Breast epithelium (tissue), 4 donors: ENCODE measurements at regions not wholly inside any gene's neighbourhood (a gene's known extent, or its start where the extent isn't known, plus 50 kb on each side); places are given as distances from the start of the nearest gene placed in this dataset.

Experiments
- DNase-seq, 2 donors: peaks; one replicate each; pipeline ENCODE4 v3.0.0-alpha.2; 2019; ENCODE audit warnings: low spot score in 2 of 2
- H3K27ac ChIP-seq, 2 donors: fragments of 200-600 bp; sonication (generic) in 1 of 2; one replicate each; pipeline ENCODE4 v1.5.1; 2016 to 2019; ENCODE audit warnings: mild to moderate bottlenecking in 1 of 2
- H3K27me3 ChIP-seq, 2 donors: fragments of 200-600 bp; sonication (generic) in 1 of 2; one replicate each; pipeline versions ENCODE4 v1.5.1 to v1.6.0; 2017 to 2019; ENCODE audit warnings: control low read depth in 1 of 2, mild to moderate bottlenecking in 1 of 2
- H3K36me3 ChIP-seq: fragments of 200-600 bp; one replicate; pipeline ENCODE4 v1.5.1; 2019
- H3K4me1 ChIP-seq, 2 donors: fragments of 200-600 bp; sonication (generic); one replicate each; pipeline ENCODE4 v1.5.1; 2016 to 2019; ENCODE audit warnings: control low read depth in 1 of 2
- H3K4me3 ChIP-seq, 3 donors: fragments of 200-600 bp; sonication (generic); 1 replicate in 2 of 3; 2 replicates in 1 of 3; pipeline ENCODE4 v1.5.1; 2016 to 2019; ENCODE audit warnings: mild to moderate bottlenecking in 3 of 3, moderate library complexity in 2 of 3
- H3K9me3 ChIP-seq, 2 donors: fragments of 200-600 bp; sonication (generic) in 1 of 2; one replicate each; pipeline ENCODE4 v1.5.1; 2016 to 2019; ENCODE audit warnings: control low read depth in 1 of 2
- CTCF ChIP-seq, 3 donors: fragments of 450-650 bp; IDR thresholded peaks; one replicate each; pipeline ENCODE4 v1.5.1; 2016 to 2017; ENCODE audit warnings: antibody characterized with exemption in 3 of 3, mild to moderate bottlenecking in 3 of 3, moderate library complexity in 3 of 3
- POLR2A ChIP-seq: fragments of 450-650 bp; IDR thresholded peaks from one replicate; pipeline ENCODE4 v1.6.1; 2016; ENCODE audit warnings: antibody characterized with exemption, mild to moderate bottlenecking, moderate library complexity
- POLR2AphosphoS5 ChIP-seq, 3 donors: sonication (generic); formaldehyde crosslinking; IDR thresholded peaks; one replicate each; pipeline ENCODE4 v1.6.1; 2017; ENCODE audit warnings: antibody characterized with exemption in 3 of 3
- intact Hi-C: fragments of 100-400 bp; cut with DNase I; formaldehyde crosslinking; loops from one replicate; pipeline ENCODE4 v1.15.1; 2023; ENCODE audit warnings: low total_unique reads

- H3K36me3 ChIP-seq: no peaks in the 10 kb centered on the region
- intact Hi-C loops: no loop called here
- no peaks in the 10 kb centered on the region for H3K27me3 ChIP-seq
- no peaks in the 10 kb centered on the region for H3K9me3 ChIP-seq
- no peak for TF ChIP-seq POLR2AphosphoS5 (IDR thresholded peaks at IDR 0.05)
- TF ChIP-seq CTCF (IDR thresholded peaks at IDR 0.05): no peak
- no peak for TF ChIP-seq POLR2A
- DNase-seq: no peak
- no peaks in the 10 kb centered on the region for H3K4me1 ChIP-seq
- no peak overlapping the region for H3K4me3 ChIP-seq
- H3K27ac ChIP-seq: no peak overlapping the region
These were observed 189.7 kb upstream of the HDAC9 start for GRCh38 chr7:18305866-18306265.

- Histone ChIP-seq H3K27ac (no peak overlapping the region), H3K4me1 (no peaks in the 10 kb centered on the region), H3K27me3 (no peaks in the 10 kb centered on the region), H3K9me3 (no peaks in the 10 kb centered on the region), H3K36me3 (no peaks in the 10 kb centered on the region), H3K4me3 (no peak overlapping the region)
- DNase-seq: no peak
- intact Hi-C loops: no loop called here
- no peak for TF ChIP-seq POLR2A
- TF ChIP-seq POLR2AphosphoS5 (IDR thresholded peaks at IDR 0.05): no peak
These were observed 188.9 kb upstream of the HDAC9 start for GRCh38 chr7:18306696-18307095.

GRCh38 chr7:18308938-18309337 lies 186.6 kb upstream of the HDAC9 start:
- Histone ChIP-seq H3K27me3 (no peaks in the 10 kb centered on the region), H3K36me3 (no peaks in the 10 kb centered on the region), H3K4me1 (no peaks in the 10 kb centered on the region), H3K9me3 (no peaks in the 10 kb centered on the region), H3K27ac (no peak overlapping the region), H3K4me3 (no peak overlapping the region)
- TF ChIP-seq POLR2AphosphoS5 (IDR thresholded peaks at IDR 0.05): no peak
- TF ChIP-seq POLR2A: no peak
- no peak for TF ChIP-seq CTCF (IDR thresholded peaks at IDR 0.05)
- intact Hi-C loops: no loop called here
- DNase-seq: no peak

- DNase-seq: no peak
- H3K36me3 ChIP-seq: no peaks in the 10 kb centered on the region
- TF ChIP-seq POLR2A (no peak), CTCF (IDR thresholded peaks at IDR 0.05) (no peak), POLR2AphosphoS5 (IDR thresholded peaks at IDR 0.05) (no peak)
- no peak overlapping the region for H3K27ac ChIP-seq
- H3K27me3 ChIP-seq: no peaks in the 10 kb centered on the region
- no peaks in the 10 kb centered on the region for H3K4me1 ChIP-seq
- H3K9me3 ChIP-seq: no peaks in the 10 kb centered on the region
- H3K4me3 ChIP-seq: no peak overlapping the region
- intact Hi-C loops: no loop called here
These were observed 183.1 kb upstream of the HDAC9 start for GRCh38 chr7:18312482-18312881.

- Histone ChIP-seq H3K9me3 (no peaks in the 10 kb centered on the region), H3K36me3 (no peaks in the 10 kb centered on the region), H3K27ac (no peak overlapping the region), H3K4me1 (no peaks in the 10 kb centered on the region), H3K27me3 (no peaks in the 10 kb centered on the region), H3K4me3 (no peak overlapping the region)
- intact Hi-C loops: no loop called here
- TF ChIP-seq POLR2A: no peak
- no peak for TF ChIP-seq CTCF (IDR thresholded peaks at IDR 0.05)
- TF ChIP-seq POLR2AphosphoS5 (IDR thresholded peaks at IDR 0.05): no peak
- DNase-seq: no peak
These were observed 181.6 kb upstream of the HDAC9 start for GRCh38 chr7:18313965-18314364.

GRCh38 chr7:18315241-18315640 lies 180.3 kb upstream of the HDAC9 start:
- Histone ChIP-seq H3K9me3 (no peaks in the 10 kb centered on the region), H3K27me3 (no peaks in the 10 kb centered on the region), H3K27ac (no peak overlapping the region), H3K4me1 (no peaks in the 10 kb centered on the region), H3K4me3 (no peak overlapping the region), H3K36me3 (no peaks in the 10 kb centered on the region)
- intact Hi-C loops: no loop called here
- no peak for DNase-seq
- TF ChIP-seq POLR2AphosphoS5 (IDR thresholded peaks at IDR 0.05) (no peak), POLR2A (no peak)
